ENCODE measurements at regions not wholly inside any gene's neighbourhood (a gene's known extent, or its start where the extent isn't known, plus 50 kb on each side); places are given as distances from the start of the nearest gene placed in this dataset.

DNA sequence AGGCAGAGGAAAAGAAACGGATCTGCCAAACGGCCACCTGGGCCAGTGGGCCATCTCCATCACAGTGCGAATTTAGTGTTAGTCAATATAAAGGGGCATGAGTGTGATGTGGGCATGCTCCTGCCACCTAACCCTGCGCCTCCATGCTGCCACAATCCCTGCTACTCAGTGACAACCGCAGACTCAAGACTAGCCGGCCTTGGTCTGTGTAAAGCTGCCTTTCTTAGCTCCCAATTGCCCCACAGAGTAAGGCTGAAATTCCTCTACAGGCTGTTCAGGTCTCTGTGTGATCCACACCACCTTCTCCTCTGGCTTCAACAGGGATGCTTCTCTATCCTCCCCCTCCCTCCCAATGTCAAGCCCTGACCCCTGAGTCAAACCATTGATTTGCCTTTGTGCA is 269.7 kb downstream of the XXYLT1 start:
- no peaks in the 10 kb centered on the region; a peak in 2 of 5 replicates for H3K9me3 Mint-ChIP-seq
- Histone ChIP-seq H2BK120ac (ENCODE audit: low read depth, low read length, poor library complexity, severe bottlenecking) (no peak overlapping the region), H2BK12ac (ENCODE audit: insufficient read length, low read depth, low read length) (no peak overlapping the region), H3T11ph (ENCODE audit: low read length) (no peak overlapping the region), H3K14ac (ENCODE audit: insufficient read depth, low read length) (no peak overlapping the region), H3K18ac (ENCODE audit: insufficient read length, low read depth, low read length) (no peak overlapping the region), H2BK20ac (ENCODE audit: low read depth, low read length, poor library complexity, severe bottlenecking) (no peak overlapping the region), H3K9me3 (ENCODE audit: control insufficient read depth, low read depth, low read length) (no peaks in the 10 kb centered on the region), H2BK15ac (ENCODE audit: low read depth, low read length) (no peak overlapping the region), H4K91ac (ENCODE audit: insufficient read length, low read depth, low read length) (no peak overlapping the region), H4K5ac (ENCODE audit: insufficient read length, low read depth, low read length) (no peak overlapping the region), H3K4me1 (ENCODE audit: insufficient read depth, low read length) (no peaks in the 10 kb centered on the region), H3K79me1 (ENCODE audit: insufficient read depth, low read depth, low read length, poor library complexity, severe bottlenecking) (no peaks in the 10 kb centered on the region), H3K23me2 (ENCODE audit: insufficient read length, low read depth, low read length, poor library complexity, severe bottlenecking) (no peaks in the 10 kb centered on the region), H3K9ac (ENCODE audit: extremely low read depth, insufficient read length, low read length) (no peak overlapping the region), H4K20me1 (ENCODE audit: control insufficient read depth, insufficient read depth, insufficient read length) (no peaks in the 10 kb centered on the region), H2AFZ (ENCODE audit: low read length) (no peak overlapping the region), H3K27ac (ENCODE audit: insufficient read length, low read depth, low read length) (no peak overlapping the region), H3K4ac (ENCODE audit: low read depth, low read length) (no peak overlapping the region), H3K23ac (ENCODE audit: insufficient read length, low read depth, low read length) (no peak overlapping the region), H3K4me2 (ENCODE audit: insufficient read depth, insufficient read length, low read length) (no peak overlapping the region), H4K8ac (replicated peaks; ENCODE audit: insufficient read length, low read depth, low read length) (no peak overlapping the region), H2BK5ac (ENCODE audit: insufficient read length, low read length) (no peak overlapping the region), H3K56ac (ENCODE audit: insufficient read length, low read depth, low read length) (no peak overlapping the region), H3K79me2 (ENCODE audit: insufficient read depth, low read length) (no peaks in the 10 kb centered on the region), H3K27me3 (ENCODE audit: insufficient read depth, low read length) (no peaks in the 10 kb centered on the region), H2AK5ac (ENCODE audit: insufficient read length, low read length) (no peak overlapping the region)
- H3K4me3 Mint-ChIP-seq = no peak overlapping the region
- no CpG with 5 or more reads among the region's 6 CpGs for WGBS (ENCODE audit: extremely low coverage, insufficient read length, low lambda C conversion rate)
- H3K36me3 Mint-ChIP-seq (ENCODE audit: insufficient read depth in 1 of 3, low read depth in 3 of 3) = no peaks in the 10 kb centered on the region
- no peak for TF ChIP-seq CTCF (conservative IDR thresholded peaks at IDR 0.05)
- H3K27ac Mint-ChIP-seq = no peak overlapping the region; a peak in 1 of 7 replicates
- peaks cover 23 to 24% of the 10 kb centered on the region in 2 experiments for H3K4me1 Mint-ChIP-seq
- H3K27me3 Mint-ChIP-seq (ENCODE audit: low read depth) = peaks cover 15% of the 10 kb centered on the region
- no peak for DNase-seq
